Left ventricle myocardium inferior (tissue), 1 donor: ENCODE measurements at regions not wholly inside any gene's neighbourhood (a gene's known extent, or its start where the extent isn't known, plus 50 kb on each side); places are given as distances from the start of the nearest gene placed in this dataset.

Source experiments
- DNase-seq: peaks from one replicate; pipeline ENCODE4 v3.0.0-alpha.2; 2020
- H3K27ac ChIP-seq: fragments of 200-600 bp; replicated peaks from 2 replicates; pipeline ENCODE4 v1.8.0; 2021
- H3K27me3 ChIP-seq: fragments of 200-600 bp; 2 replicates; pipeline ENCODE4 v1.8.0; 2021; ENCODE audit warnings: low read depth
- H3K36me3 ChIP-seq: fragments of 200-600 bp; 2 replicates; pipeline ENCODE4 v1.8.0; 2021
- H3K4me1 ChIP-seq: fragments of 200-600 bp; 2 replicates; pipeline ENCODE4 v1.8.0; 2021
- H3K4me3 ChIP-seq: fragments of 200-600 bp; 2 replicates; pipeline ENCODE4 v1.8.0; 2021; ENCODE audit warnings: mild to moderate bottlenecking, moderate library complexity
- H3K9me3 ChIP-seq: fragments of 200-600 bp; replicated peaks from 2 replicates; pipeline ENCODE4 v1.8.0; 2021
- CTCF ChIP-seq: fragments of 200-600 bp; IDR thresholded peaks from 2 replicates; pipeline ENCODE4 v1.8.0; 2021; ENCODE audit warnings: antibody characterized with exemption, mild to moderate bottlenecking, borderline replicate concordance
- intact Hi-C: fragments of 100-400 bp; cut with micrococcal nuclease; formaldehyde crosslinking; loops from one replicate; pipeline ENCODE4 v1.11.0; 2022
- donor health status: DM: no; HTN: yes; CAD: no; lungs with severe emphysema.

DNA sequence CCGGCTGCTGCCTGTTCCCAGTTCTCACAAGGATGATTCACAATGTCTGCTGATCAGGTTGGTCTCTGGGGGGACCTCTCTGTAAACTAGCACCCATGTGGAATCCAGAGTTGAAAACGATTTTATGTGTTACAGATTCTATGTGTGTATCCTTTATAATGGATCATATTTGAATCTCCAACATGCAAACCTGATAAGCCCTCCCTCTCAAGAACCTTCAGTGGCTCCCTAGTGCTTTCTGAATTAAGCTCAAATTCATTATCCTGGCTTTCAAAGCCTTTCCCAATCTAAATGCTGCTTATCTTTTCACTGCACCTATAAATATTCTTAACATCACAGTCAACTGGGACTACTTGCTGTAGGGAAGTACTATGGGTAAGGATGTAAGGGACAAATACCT lies 166.8 kb upstream of the USP24 start:
- no peak for DNase-seq
- no peak overlapping the region for H3K4me3 ChIP-seq
- no peak overlapping the region for H3K27ac ChIP-seq
- no peak for TF ChIP-seq CTCF
- no peaks in the 10 kb centered on the region for H3K9me3 ChIP-seq
- intact Hi-C loops: no loop called here
- H3K27me3 ChIP-seq: no peaks in the 10 kb centered on the region
- H3K4me1 ChIP-seq: peaks cover 9% of the 10 kb centered on the region
- no peaks in the 10 kb centered on the region for H3K36me3 ChIP-seq

- no peak for DNase-seq
- intact Hi-C loops: no loop called here
- Histone ChIP-seq H3K27me3 (no peaks in the 10 kb centered on the region), H3K9me3 (no peaks in the 10 kb centered on the region), H3K27ac (no peak overlapping the region), H3K36me3 (no peaks in the 10 kb centered on the region), H3K4me1 (peaks cover 9% of the 10 kb centered on the region), H3K4me3 (no peak overlapping the region)
- no peak for TF ChIP-seq CTCF
Observed at GRCh38 chr1:55381491-55381890, 166.3 kb upstream of the USP24 start.

- Histone ChIP-seq H3K4me3 (no peak overlapping the region), H3K4me1 (peaks cover 14% of the 10 kb centered on the region), H3K9me3 (no peaks in the 10 kb centered on the region), H3K36me3 (no peaks in the 10 kb centered on the region), H3K27ac (peak overlapping the region; percentile 12), H3K27me3 (no peaks in the 10 kb centered on the region)
- TF ChIP-seq CTCF: no peak
- intact Hi-C loops: no loop called here
- DNase-seq: peak; percentile 36
Observed at GRCh38 chr1:55380355-55380970, 165.3 kb upstream of the USP24 start.

- TF ChIP-seq CTCF: peak; percentile 55
- H3K27me3 ChIP-seq: no peaks in the 10 kb centered on the region
- H3K27ac ChIP-seq: no peak overlapping the region
- intact Hi-C loops: loop anchor here (10.0 kb wide), 1 partner anchor 1206 kb away; no protein-coding TSS in a partner anchor
- H3K4me1 ChIP-seq: peaks cover 17% of the 10 kb centered on the region
- H3K4me3 ChIP-seq: no peak overlapping the region
- no peaks in the 10 kb centered on the region for H3K36me3 ChIP-seq
- DNase-seq: no peak
- no peaks in the 10 kb centered on the region for H3K9me3 ChIP-seq
Observed at GRCh38 chr1:55378582-55378981, 163.4 kb upstream of the USP24 start.

GRCh38 chr1:55376897-55377296 lies 161.7 kb upstream of the USP24 start:
- H3K27ac ChIP-seq: no peak overlapping the region
- H3K27me3 ChIP-seq: no peaks in the 10 kb centered on the region
- no peak overlapping the region for H3K4me3 ChIP-seq
- intact Hi-C loops: loop anchor here (10.0 kb wide), 1 partner anchor 1208 kb away; no protein-coding TSS in a partner anchor
- H3K9me3 ChIP-seq: no peaks in the 10 kb centered on the region
- DNase-seq: no peak
- H3K4me1 ChIP-seq: peaks cover 8% of the 10 kb centered on the region
- TF ChIP-seq CTCF: no peak
- H3K36me3 ChIP-seq: no peaks in the 10 kb centered on the region
